ENCODE measurements at regions not wholly inside any gene's neighbourhood (a gene's known extent, or its start where the extent isn't known, plus 50 kb on each side); places are given as distances from the start of the nearest gene placed in this dataset.

- Histone ChIP-seq H3K9me3 (ENCODE audit: low read depth) (no peaks in the 10 kb centered on the region), H3K36me3 (ENCODE audit: low read depth) (no peaks in the 10 kb centered on the region), H3K9ac (no peak overlapping the region), H3K27ac (no peak overlapping the region), H3K4me3 (no peak overlapping the region), H3K79me2 (ENCODE audit: insufficient read depth) (no peaks in the 10 kb centered on the region), H3K4me1 (ENCODE audit: insufficient read depth) (no peaks in the 10 kb centered on the region), H3K4me2 (ENCODE audit: unreplicated experiment) (no peak overlapping the region), H2AFZ (no peak overlapping the region), H3F3A (ENCODE audit: insufficient read depth) (no peaks in the 10 kb centered on the region), H4K20me1 (ENCODE audit: insufficient read depth) (no peaks in the 10 kb centered on the region), H3K9me2 (ENCODE audit: insufficient read depth) (no peaks in the 10 kb centered on the region), H3K27me3 (replicated peaks; ENCODE audit: insufficient read depth) (no peaks in the 10 kb centered on the region)
- TF ChIP-seq EZH2phosphoT487 (IDR thresholded peaks at IDR 0.05; ENCODE audit: insufficient read depth, low read depth) (no peak), EZH2 (IDR thresholded peaks at IDR 0.05; ENCODE audit: insufficient read depth, poor library complexity, severe bottlenecking) (no peak)
- 0 to 4% methylated on average over 1 of the region's 1 CpG for WGBS, 2 experiments (ENCODE audit: low coverage in 1 of 2, low lambda C conversion rate in 2 of 2, missing lambda C conversion rate in 2 of 2)
- in situ Hi-C loops (cut with MboI) = no loop called here
- DNase-seq = no peak
Observed at GRCh38 chr1:187809549-187809948, 980.8 kb downstream of the PLA2G4A start.

GRCh38 chr1:187816646-187817045, 987.9 kb downstream of the PLA2G4A start:
- H3K36me3 ChIP-seq (ENCODE audit: low read depth) = no peaks in the 10 kb centered on the region
- no peaks in the 10 kb centered on the region for H3K9me3 ChIP-seq (ENCODE audit: low read depth)
- no peaks in the 10 kb centered on the region for H4K20me1 ChIP-seq (ENCODE audit: insufficient read depth)
- no peaks in the 10 kb centered on the region for H3K4me1 ChIP-seq (ENCODE audit: insufficient read depth)
- H3K79me2 ChIP-seq (ENCODE audit: insufficient read depth) = no peaks in the 10 kb centered on the region
- no peak overlapping the region for H3K4me3 ChIP-seq
- no peaks in the 10 kb centered on the region; the same call in 1 of the 2 replicates for H3K27me3 ChIP-seq (replicated peaks; ENCODE audit: insufficient read depth)
- no peaks in the 10 kb centered on the region for H3F3A ChIP-seq (ENCODE audit: insufficient read depth)
- DNase-seq = no peak
- in situ Hi-C loops (cut with MboI) = no loop called here
- H3K9me2 ChIP-seq (ENCODE audit: insufficient read depth) = no peaks in the 10 kb centered on the region
- H3K27ac ChIP-seq = no peak overlapping the region
- H3K9ac ChIP-seq = no peak overlapping the region
- H2AFZ ChIP-seq = no peak overlapping the region
- no peak overlapping the region for H3K4me2 ChIP-seq (ENCODE audit: unreplicated experiment)
- 15 to 17% methylated on average over 2 of the region's 2 CpGs for WGBS, 2 experiments (ENCODE audit: low coverage in 1 of 2, low lambda C conversion rate in 2 of 2, missing lambda C conversion rate in 2 of 2)
- TF ChIP-seq EZH2 (IDR thresholded peaks at IDR 0.05; ENCODE audit: insufficient read depth, poor library complexity, severe bottlenecking) = no peak

DNA sequence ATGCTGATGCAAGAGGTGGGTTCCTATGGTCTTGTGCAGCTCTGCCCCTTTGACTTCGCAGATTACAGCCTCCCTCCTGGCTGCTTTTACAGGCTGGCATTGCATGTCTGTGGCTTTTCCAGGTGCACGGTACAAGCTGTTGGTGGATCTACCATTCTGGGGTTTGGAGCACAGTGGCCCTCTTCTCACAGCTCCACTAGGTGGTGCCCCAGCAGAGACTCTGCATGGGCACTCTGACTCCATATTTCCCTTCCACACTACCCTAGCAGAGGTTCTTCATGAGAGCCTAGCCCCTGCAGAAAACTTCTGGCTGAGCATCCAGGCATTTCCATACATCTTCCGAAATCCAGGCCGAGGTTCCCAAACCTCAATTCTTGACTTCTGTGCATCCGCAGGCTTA, 989.0 kb downstream of the PLA2G4A start:
- Histone ChIP-seq H3K9ac (no peak overlapping the region), H3K9me2 (ENCODE audit: insufficient read depth) (no peaks in the 10 kb centered on the region), H3K79me2 (ENCODE audit: insufficient read depth) (no peaks in the 10 kb centered on the region), H3K27ac (no peak overlapping the region), H4K20me1 (ENCODE audit: insufficient read depth) (no peaks in the 10 kb centered on the region), H3K4me1 (ENCODE audit: insufficient read depth) (no peaks in the 10 kb centered on the region), H3K4me2 (ENCODE audit: unreplicated experiment) (no peak overlapping the region), H3K4me3 (no peak overlapping the region), H3K27me3 (replicated peaks; ENCODE audit: insufficient read depth) (no peaks in the 10 kb centered on the region; the same call in 1 of the 2 replicates), H2AFZ (no peak overlapping the region), H3F3A (ENCODE audit: insufficient read depth) (no peaks in the 10 kb centered on the region), H3K9me3 (ENCODE audit: low read depth) (no peaks in the 10 kb centered on the region), H3K36me3 (ENCODE audit: low read depth) (no peaks in the 10 kb centered on the region)
- DNase-seq = no peak
- no peak for TF ChIP-seq EZH2 (IDR thresholded peaks at IDR 0.05; ENCODE audit: insufficient read depth, poor library complexity, severe bottlenecking)
- no peak for TF ChIP-seq EZH2phosphoT487 (IDR thresholded peaks at IDR 0.05; ENCODE audit: insufficient read depth, low read depth)
- 56 to 62% methylated on average over 5 of the region's 5 CpGs for WGBS, 2 experiments (ENCODE audit: low coverage in 1 of 2, low lambda C conversion rate in 2 of 2, missing lambda C conversion rate in 2 of 2)
- in situ Hi-C loops (cut with MboI) = no loop called here

DNA sequence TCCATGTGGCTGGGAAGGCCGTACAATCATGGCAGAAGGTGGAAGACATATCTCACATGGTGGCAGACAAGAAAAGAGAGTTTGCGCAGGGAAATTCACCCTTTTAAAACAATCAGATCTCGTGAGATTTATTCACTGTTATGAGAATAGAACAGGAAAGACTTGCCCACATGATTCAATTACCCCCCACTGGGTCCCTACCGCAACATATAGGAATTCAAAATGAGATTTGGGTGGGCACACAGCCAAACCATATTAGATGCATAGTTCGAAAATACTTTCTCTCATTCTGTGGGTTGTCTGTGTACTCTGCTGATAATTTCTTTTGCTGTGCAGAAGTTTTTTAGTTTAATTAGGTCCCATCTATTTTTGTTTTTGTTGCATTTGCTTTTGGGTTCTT, 990.3 kb downstream of the PLA2G4A start:
- no peak overlapping the region for H3K4me3 ChIP-seq
- H3K36me3 ChIP-seq (ENCODE audit: low read depth) = no peaks in the 10 kb centered on the region
- H3K9ac ChIP-seq = no peak overlapping the region
- H3K79me2 ChIP-seq (ENCODE audit: insufficient read depth) = no peaks in the 10 kb centered on the region
- H3K4me2 ChIP-seq (ENCODE audit: unreplicated experiment) = no peak overlapping the region
- no peak for TF ChIP-seq EZH2 (IDR thresholded peaks at IDR 0.05; ENCODE audit: insufficient read depth, poor library complexity, severe bottlenecking)
- no peak for TF ChIP-seq EZH2phosphoT487 (IDR thresholded peaks at IDR 0.05; ENCODE audit: insufficient read depth, low read depth)
- H3K27me3 ChIP-seq (replicated peaks; ENCODE audit: insufficient read depth) = no peaks in the 10 kb centered on the region; the same call in 1 of the 2 replicates
- no peak overlapping the region for H2AFZ ChIP-seq
- in situ Hi-C loops (cut with MboI) = no loop called here
- H3K4me1 ChIP-seq (ENCODE audit: insufficient read depth) = no peaks in the 10 kb centered on the region
- no peaks in the 10 kb centered on the region for H4K20me1 ChIP-seq (ENCODE audit: insufficient read depth)
- H3K27ac ChIP-seq = no peak overlapping the region
- H3F3A ChIP-seq (ENCODE audit: insufficient read depth) = no peaks in the 10 kb centered on the region
- no peak for DNase-seq
- no peaks in the 10 kb centered on the region for H3K9me2 ChIP-seq (ENCODE audit: insufficient read depth)
- 5 to 7% methylated on average over 5 of the region's 5 CpGs for WGBS, 2 experiments (ENCODE audit: low coverage in 1 of 2, low lambda C conversion rate in 2 of 2, missing lambda C conversion rate in 2 of 2)
- no peaks in the 10 kb centered on the region for H3K9me3 ChIP-seq (ENCODE audit: low read depth)

- H3K4me2 ChIP-seq (ENCODE audit: unreplicated experiment) = no peak overlapping the region
- 37 to 40% methylated on average over 12 of the region's 12 CpGs for WGBS, 2 experiments (ENCODE audit: low coverage in 1 of 2, low lambda C conversion rate in 2 of 2, missing lambda C conversion rate in 2 of 2)
- H3K79me2 ChIP-seq (ENCODE audit: insufficient read depth) = no peaks in the 10 kb centered on the region
- no peak for DNase-seq
- H3K4me1 ChIP-seq (ENCODE audit: insufficient read depth) = no peaks in the 10 kb centered on the region
- H3K9me2 ChIP-seq (ENCODE audit: insufficient read depth) = no peaks in the 10 kb centered on the region
- H4K20me1 ChIP-seq (ENCODE audit: insufficient read depth) = no peaks in the 10 kb centered on the region
- TF ChIP-seq EZH2 (IDR thresholded peaks at IDR 0.05; ENCODE audit: insufficient read depth, poor library complexity, severe bottlenecking) (no peak), EZH2phosphoT487 (IDR thresholded peaks at IDR 0.05; ENCODE audit: insufficient read depth, low read depth) (no peak)
- no peaks in the 10 kb centered on the region for H3K9me3 ChIP-seq (ENCODE audit: low read depth)
- H2AFZ ChIP-seq = no peak overlapping the region
- H3K9ac ChIP-seq = no peak overlapping the region
- H3K4me3 ChIP-seq = no peak overlapping the region
- in situ Hi-C loops (cut with MboI) = no loop called here
- no peaks in the 10 kb centered on the region for H3F3A ChIP-seq (ENCODE audit: insufficient read depth)
- no peaks in the 10 kb centered on the region for H3K27me3 ChIP-seq (replicated peaks; ENCODE audit: insufficient read depth)
- H3K27ac ChIP-seq = no peak overlapping the region
- no peaks in the 10 kb centered on the region for H3K36me3 ChIP-seq (ENCODE audit: low read depth)
Observed at GRCh38 chr1:187836557-187836956, 1007.8 kb downstream of the PLA2G4A start.
